Fibroblast of upper back skin (primary cell): ENCODE measurements at regions not wholly inside any gene's neighbourhood (a gene's known extent, or its start where the extent isn't known, plus 50 kb on each side); places are given as distances from the start of the nearest gene placed in this dataset.

ENCODE experiments used
- DNase-seq: peaks from one replicate; pipeline ENCODE4 v3.0.0-alpha.2; 2013

DNA sequence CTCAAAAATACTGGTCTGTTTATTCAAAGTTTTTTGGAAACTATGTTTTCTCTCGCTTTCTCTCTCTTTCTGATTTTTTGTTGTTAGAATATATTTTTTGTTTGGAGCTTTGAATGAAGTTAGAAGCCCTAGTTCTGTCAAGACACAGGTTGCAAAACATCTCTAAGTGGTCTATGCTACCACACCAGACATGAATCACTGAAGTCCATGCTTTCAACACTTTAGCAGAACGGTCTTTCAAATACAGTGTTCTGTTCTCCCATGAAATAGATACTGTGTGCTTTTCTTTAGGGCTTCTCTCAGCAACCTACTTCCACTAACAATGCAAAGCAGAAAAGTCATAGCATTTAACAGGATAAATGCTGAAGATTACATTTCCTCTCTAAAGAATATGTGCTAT lies 392.5 kb downstream of the TMEM167A start:
- DNase-seq, result no peak

DNA sequence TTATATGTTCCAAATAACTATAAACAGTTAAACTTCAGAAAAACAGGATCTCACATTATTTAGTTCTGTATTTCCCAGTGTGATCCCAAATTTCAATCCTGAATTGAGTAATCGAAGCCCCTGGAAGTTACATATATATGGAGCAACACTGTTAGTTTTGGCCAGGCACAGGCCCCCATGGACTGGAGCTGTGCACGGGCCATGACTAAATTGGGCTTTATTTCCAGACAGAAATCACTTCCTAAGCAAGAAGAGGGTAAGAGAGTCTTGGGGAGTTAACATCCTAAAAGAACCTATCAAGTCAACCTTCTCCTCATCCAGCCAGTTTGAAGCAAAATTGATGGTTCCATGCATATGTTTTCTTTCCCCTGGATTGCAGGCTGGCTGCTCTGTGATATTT lies 393.0 kb downstream of the TMEM167A start:
- DNase-seq, result no peak

DNA sequence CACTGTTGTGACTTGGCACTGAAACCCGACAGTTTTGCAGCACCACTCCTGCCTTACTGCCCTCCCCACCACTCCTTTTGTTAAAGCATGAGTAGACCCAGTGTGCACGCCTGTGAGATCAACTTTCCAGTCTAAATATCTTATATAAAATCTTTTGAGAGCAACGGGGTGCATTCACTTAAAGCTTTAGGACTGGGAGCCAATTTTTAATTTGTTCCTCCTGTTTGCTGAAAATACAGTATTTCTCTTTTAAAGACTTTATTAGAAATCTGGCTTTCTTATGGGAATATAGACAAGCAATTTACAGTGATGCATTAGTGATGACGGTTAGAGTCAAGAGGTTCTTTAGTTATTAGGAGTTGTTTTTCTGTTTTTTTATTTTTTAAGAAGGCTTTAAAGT lies 397.5 kb downstream of the TMEM167A start:
- DNase-seq, result no peak

DNA sequence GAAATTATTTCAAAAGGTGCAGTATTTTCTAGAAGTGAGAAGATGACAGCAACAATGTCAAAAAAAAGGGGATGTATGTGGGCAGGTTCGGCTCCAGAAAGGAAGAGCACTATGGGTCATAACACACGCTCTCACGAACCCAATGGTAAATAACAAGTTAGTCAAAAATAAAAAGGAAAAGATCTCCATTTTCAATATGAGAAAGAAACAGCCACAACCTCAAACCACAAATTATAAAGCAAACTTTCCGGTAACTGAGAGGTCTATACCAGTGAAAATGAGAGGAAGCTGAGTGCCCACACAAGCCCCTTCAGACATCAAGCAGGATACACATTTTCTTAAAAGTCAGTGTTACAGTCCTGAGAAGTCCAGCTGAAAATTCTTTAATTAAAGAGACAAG lies 398.5 kb upstream of the RPS23 start:
- no peak for DNase-seq

DNA sequence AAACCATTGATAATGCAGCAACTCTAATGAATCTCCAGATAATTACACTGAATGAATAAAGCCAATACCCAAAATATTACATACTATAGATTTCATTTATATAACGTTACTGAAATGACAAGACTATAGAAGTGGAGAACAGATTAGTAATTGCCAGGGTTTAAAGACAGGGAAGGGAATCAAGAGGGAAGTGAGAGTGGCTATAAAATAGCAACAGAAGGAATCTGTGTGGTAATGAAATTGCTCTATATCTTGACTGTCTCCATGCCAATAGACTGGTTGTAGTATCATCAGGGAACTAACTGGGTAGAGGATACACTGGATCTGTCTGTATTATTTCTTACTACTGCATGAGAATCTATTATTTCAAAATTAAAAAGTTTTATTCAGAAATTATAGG lies 396.5 kb upstream of the RPS23 start:
- DNase-seq, result no peak

DNA sequence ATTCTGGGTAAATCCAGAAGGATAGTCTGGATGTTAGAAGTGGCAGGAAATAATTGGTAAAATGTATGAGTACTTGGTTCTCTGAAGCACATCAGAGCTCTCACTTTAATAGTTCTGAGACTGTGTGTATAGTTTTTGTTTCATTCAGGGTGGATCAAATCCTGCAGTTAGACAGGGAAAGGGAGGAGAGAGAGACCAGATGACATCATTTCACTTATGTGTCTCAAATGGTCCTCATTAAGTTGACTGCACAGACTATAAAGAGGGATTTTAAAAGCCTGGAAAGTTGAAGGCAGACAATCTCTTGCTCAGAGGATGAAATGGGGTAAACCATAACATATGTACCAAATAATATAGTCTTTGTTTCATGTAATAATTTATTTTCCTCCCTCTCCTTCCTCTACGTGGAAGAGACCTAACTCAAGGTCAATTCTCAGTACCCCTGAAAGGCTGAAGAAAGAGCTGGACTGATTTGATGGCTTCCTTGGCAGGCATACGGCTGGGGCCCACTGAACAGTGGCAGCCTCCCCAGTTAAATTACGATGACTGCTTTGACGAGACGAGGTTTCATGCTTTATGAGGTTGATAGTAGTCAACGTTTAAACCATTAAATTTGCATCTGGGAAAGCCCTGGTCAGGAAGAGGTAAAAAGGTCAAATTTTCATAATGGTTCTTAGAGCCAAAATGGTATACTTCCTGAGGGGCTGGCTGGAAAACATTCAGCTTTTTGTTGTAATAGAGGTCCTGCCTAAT lies 395.1 kb upstream of the RPS23 start:
- no peak for DNase-seq

DNA sequence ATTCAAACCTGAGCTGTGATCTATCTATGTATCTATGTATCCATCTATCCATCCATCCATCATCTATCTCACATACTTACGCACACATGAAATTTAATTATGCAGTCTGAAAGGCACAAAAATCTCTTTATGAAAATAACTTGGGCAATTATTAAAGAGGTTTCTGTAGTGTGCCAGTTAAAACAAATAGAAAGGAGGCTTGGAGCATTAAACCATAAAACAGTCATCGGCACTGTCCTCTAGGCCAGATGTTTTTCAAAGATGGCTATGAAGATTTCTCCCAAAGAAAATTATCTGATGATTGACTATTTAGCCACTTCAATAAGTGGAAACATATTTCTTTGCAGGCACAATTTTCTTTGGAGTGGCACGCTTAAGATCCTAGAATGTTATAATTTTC lies 392.5 kb upstream of the RPS23 start:
- no peak for DNase-seq

DNA sequence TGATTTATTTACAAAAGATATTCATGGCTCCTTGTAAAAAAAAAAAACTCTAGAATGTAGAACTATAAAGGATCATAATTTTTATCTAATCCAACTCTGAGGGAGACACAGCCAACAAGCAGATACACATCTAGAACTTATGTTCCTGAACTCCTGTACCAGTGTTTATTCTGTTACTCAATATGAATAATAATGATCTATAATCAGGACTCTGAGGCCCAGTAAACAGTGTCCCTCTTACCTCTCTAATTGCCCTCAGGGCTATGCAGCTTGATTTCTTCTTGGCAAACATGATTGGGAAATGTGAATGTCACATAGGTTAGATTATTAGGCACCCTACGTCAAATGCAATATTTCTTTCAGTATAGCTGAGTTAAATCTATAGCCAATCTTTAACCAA lies 391.6 kb upstream of the RPS23 start:
- DNase-seq, result no peak

DNA sequence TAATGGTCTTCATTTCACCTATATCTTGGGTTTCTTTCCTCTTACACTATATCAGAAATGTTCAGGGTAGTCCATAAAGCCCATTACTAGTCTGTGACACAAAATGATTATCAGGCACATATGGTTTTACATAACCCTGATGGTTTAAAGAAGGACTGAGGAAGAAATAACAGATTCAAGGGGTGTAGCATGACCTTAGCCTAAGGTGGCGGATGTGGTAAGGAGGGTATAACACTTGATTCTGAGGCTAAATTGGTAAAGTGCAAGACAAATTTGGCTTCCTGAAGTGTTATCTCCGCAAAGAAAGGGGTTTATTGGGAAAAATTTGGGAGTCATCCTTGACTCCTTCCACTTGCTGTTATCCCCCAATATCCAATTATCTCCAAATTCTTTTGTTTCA lies 388.2 kb upstream of the RPS23 start:
- no peak for DNase-seq

DNA sequence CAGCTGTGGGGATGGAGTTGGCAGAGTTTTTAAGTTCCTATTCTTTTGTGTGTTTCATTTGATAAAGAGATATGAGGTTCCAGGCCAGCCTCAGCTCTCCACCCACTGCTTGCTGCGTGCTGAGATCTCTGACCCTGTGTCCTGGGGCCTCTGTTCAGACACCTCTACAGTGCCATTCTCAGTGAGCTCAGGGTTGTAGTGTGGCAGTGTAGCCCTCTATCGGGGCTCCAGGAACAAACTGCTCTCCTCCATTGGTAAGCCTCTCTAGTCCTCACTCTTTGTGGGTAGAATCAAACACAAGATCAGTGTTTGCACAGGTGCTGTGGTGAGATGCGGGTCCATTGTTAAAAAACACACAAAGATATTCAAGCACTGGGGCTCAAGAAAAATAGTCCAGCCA lies 386.6 kb upstream of the RPS23 start:
- no peak for DNase-seq

DNA sequence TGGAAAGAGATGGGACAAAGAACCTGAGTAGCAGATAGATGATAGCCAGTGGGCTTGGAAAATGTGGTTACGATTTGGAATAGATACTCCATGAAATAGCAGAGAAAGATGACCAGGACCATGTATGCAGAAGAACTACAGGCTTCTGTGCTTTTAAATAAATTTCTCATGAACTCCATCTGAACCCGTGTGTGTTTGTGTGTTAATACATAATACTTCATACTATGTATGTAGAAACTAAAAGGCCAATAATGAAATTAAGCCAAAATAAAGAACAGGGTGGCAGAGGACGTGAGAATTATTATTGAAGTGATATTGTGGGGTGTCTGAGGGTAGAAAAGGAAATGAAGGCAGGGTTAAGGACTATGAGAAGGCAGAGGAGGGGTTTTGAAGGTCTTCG lies 385.1 kb upstream of the RPS23 start:
- no peak for DNase-seq

DNA sequence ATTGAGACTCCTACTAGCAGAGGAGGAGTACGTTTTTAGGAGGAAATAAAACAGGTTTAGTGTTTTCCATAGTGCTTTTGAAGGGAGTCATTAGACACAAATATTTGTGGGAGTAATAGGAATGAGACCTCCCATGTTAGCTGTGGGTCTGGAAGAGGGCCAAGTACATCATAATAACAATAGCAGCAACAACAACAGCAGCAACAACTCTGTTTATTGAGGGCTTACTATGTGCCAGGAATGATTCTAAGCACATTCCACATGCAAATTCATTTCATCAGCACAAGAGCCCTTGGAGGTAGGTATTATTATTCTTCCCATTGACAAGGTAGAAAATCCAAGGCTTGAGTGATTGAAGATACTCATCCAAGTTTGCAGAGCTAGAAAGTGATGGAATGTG lies 384.2 kb upstream of the RPS23 start:
- DNase-seq, result no peak

DNA sequence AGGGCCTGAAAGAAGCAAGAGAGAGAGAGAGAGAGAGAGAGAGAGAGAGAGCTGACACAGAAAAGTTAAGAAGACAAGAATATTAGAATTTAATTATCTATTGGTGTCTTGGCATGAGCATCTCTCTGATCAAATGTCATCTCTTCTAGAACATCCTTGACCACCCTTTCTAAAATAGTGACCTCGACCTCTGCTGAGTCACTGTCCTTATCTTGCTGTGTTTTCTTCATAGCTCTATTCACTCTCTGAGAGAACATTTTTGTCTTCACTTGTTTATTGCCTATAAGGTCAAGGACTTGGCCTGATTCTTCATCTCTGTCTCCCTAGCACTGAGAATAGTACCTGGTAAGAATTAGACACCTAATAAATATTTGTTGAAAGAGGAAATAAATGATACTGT lies 383.8 kb upstream of the RPS23 start:
- DNase-seq, result no peak

DNA sequence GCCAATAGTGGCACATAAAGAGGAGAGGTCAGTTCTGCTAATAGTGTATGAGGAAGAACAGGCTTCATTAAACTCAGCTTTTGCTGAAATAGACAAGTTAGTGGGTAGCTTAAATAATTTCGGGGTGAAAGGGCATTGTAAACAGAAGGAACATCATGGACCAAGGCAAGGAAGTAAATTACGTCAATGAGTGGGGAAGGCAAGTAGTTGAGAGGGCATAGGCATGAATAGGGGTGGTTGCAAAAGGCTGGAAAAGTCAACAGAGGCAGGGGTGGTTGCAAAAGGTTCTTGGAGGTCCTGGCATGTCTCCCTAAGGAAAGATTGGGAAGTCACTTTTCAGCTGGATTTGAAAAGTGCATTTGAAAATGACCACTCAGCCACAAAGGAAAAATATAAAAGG lies 383.3 kb upstream of the RPS23 start:
- DNase-seq, result no peak

DNA sequence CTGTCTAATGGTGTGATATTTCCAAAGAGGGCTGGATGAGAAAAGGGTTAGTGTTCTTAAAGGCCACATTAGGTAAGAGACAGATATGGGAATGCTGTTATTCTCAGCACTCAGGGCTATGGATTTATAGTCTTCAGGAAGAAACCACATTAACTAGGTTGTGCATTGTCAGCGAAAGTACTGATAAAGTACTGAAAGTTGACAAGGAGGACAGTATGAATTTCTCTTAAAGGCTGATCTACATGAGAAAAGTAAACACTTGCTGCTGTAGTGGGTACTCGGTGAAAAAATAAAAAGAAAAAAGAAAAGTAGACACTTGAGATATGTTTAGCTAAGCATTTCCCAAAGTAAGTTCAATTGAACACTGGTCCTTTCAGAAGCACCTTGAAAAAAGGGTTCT lies 381.0 kb upstream of the RPS23 start:
- DNase-seq, result no peak

DNA sequence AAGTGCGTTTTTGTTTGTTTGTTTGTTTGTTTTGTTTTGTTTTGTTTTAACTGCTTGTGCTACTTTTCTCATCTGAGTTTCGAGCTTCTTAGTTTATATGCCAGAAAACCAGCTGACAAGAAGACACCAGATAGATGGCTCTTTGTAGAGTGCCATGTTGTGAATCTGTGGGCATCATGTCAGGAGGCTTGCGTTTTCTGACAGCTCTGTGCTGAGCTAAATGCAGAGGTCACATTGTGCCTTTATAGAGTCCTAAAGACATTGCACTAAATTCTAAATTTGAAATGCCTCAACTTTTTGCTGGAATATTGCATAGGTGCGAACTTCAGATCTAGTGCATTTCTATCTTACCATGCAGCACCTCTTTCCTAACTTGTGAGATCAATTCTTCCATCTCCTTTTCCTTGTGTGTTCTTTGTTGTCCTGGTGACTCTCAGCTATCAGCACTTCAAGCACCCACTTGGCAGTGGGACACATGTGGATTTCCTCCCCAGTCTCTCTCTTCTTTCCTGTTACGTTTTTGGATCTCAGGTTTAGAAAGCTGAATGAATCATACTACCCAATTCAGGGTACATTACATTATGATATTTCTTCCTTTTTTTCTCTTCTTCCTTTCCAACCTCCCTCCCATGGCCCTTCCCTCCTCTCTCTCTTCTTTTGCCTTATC lies 379.0 kb upstream of the RPS23 start:
- DNase-seq, result no peak

DNA sequence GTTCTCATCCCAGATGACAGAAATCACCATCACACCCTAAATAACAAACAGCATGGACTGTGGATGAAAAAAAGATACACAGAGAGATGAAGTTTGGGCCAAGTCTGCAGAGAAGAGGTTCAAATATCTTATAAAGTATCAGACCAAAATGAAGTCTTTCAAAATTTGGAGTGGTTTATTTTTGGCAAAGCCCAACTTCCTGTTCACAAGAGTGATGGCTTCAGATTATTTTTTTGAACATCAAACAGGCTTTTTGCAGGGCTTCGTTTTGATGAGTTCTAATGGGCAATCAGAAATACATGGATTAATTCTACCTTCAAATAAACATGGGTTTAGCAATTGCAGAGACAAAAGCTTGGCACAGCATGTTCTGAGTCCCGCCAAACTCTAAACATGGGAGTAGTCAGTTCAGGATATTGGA lies 378.2 kb upstream of the RPS23 start:
- DNase-seq, result no peak

DNA sequence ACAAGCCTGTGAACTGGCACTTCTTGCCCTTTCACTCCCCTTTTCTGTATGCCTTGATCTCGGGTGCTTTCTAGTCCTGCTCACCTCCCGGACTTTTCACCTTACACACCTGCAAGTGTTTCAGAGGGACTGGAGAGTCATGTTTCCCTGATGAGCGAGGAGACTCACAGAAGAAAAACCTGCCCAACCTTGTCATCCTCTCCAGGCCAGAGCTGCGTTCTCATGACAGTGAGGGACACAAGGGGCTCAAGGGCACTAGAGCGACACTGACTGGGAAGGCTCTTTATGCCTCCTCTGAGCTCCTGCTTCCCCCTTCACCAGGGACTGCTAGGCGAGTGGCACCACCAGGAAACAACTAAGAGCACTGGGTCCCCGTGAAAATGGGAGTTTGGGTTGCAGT lies 376.9 kb upstream of the RPS23 start:
- no peak for DNase-seq

DNA sequence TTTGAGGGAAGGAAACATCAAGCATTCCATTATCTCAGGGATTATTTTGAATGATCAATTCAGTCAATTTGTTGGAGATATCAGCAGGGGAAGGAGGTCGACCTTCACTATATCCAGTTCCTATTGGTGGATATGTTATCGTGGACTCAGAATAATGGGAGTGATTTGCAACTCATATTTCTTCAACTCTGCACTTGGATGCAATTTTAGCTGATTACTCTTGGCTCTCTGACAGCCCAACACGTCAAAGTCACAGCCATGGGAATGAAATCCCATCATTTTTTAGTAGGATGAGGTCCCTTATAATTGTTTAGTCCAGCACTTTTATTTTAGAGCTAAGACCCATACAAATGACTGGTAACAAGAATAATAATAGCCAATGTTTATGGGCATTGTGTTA lies 371.8 kb upstream of the RPS23 start:
- DNase-seq, result no peak

DNA sequence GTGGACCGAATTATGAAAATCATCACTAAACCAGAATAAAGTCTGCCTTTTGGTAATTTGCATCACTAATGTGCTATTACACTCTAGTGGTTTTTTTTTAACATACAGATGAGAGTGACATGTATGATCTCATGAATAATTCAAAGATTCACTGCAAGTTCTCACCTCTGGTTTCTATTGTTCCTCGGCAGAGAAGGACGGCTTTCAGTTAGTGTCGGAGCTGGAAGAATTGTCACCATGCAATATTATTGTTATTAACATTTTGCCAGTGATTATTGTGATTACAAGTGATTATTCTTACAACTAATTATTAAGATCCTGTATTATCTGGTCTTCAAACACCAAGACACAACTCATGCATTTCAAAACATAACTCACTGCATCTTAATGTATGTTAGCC lies 366.6 kb upstream of the RPS23 start:
- DNase-seq, result no peak

DNA sequence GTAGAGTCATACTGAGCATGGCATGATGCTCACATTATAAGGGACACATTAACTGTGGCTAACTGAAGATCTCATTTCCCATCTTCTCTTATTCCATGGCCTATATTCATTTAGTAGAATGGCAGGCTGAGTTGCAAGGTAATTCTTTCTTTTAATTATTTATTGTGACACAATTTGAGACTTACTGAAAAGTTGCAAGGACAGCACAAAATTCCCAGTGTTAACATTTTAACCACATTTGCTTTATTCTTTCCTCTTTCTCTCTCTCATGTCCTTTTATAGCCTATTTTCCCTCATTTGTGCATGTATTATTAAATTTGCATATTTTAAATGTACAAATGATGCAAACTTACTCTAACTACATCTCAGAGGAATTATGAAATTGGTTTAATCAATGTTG lies 366.1 kb upstream of the RPS23 start:
- DNase-seq, result no peak

DNA sequence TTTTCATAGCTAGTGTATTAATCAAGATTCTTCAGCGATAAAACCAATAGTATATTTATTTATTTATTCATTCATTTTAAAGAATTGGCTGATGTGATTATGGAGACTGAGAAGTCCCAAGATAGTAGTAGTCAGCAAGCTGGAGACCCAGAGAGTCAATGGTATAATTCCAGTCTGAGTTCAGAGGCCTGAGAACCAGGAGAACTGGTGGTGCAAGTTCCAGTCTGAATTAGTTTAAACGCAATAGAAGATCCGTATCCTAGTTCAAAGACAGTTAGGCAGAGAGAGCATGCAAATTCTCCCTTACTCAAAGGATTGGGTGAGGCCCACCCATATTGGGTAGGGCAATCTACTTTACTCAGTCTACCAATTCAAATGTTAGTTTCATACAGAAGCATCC lies 364.2 kb upstream of the RPS23 start:
- no peak for DNase-seq

DNA sequence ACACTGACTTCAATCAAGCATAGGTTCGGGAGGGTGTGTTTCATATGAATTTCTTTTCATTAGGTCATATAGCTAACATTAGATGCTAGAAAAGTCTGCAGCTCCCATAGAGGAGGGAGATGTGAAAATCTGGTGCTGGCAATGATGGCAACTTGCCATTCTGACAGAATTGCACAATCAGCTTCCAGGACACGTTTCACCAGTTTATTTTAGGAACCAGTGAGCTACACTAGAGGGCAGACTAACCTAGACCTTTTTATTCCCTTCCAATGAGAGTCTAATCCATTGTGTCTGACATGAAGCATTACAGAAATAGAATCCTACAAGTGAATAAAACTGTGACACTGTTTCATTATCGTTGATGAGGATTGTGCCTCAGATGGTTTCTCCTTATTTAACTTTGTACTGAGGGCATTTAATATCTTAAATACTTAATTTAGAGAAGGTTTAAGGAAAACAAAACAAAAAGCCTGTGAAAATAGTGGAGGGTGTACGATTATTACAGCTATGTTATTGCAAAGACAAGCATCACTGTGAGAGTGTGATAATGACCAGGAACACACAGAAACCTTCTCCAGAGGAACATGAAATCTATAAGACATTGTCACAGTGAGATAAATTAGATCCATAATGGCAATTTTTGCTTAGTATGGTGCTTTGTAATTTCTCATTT lies 363.3 kb upstream of the RPS23 start:
- DNase-seq, result peak; percentile 90

DNA sequence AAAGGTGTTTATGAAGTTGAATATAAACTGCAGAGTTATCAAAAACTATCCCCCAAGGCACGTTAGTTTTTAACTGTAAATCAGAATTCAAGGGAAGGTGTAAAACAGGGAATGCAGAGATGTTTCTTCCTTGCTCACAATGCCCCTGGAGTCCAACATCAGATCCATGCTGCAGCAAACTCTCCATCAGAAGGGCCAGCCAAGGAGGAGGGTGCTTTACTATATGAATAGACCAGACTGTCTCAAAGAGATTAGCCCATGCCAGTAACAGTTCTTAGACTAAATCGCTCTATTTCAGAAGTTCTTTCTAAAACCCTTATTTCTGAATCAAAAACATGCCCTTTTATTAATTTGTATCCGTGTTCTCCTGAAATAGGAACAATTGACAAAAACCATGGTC lies 362.8 kb upstream of the RPS23 start:
- DNase-seq, result peak; percentile 19
